ENCODE measurements at regions not wholly inside any gene's neighbourhood (a gene's known extent, or its start where the extent isn't known, plus 50 kb on each side); places are given as distances from the start of the nearest gene placed in this dataset.

DNA sequence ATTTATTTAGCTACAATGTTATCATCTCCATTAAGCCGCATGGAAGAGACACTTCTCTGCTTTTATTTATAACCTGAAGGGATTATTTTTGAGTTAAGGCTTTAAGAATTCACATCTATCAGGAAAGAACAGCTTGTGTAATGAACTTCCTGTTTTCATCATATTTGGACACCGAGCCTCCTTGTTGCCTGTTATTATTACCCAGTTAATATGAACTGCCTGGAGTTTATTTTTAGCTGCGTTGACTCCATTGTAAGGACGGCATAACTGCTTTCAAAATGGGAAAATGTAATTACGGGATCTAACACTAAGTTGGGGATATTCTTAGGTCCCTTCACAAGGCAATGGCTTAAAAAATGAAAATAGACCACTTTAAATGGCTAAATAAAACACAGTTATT is 89.0 kb upstream of the NR4A3 start:
- no peak for DNase-seq

DNA sequence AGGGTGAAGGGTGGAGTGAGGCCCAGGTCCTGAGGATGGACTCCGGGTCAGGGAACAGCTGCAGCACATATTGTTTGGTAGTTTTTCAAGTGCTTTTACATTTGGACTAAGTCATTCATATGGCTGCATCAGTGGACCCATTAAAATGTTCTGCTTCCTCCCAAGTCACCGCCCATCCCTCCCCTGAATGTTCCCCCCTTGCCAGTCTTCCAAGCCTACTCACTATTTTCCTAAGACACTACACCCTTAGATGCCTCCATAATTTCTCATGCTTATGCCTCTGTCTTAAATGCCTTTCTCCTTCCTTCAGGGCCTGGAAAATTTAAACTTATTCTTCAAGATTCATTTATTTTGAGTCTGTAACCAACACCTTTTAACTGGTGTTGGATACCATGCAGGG is 86.6 kb upstream of the NR4A3 start:
- no peak for DNase-seq

- no peak for DNase-seq
These were observed 85.4 kb upstream of the NR4A3 start for GRCh38 chr9:99736291-99736690.

DNA sequence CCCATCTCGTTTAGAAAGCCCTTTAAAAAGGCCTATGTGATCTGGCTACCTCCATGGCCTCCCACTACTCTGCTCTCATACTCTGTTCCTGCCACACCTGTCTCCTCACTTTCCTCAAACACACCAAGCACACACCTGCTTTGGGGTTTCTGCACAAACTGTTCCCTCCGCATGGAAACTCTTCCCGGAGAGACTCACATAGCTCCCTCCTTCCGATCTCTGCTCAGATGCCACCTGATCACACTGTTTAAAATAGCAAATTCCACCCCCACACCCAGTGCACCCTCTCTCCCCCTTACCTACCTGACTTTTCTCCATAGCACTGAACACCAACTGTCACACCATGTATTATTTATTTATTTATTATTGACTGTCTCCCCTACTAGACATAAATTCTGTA is 84.0 kb upstream of the NR4A3 start:
- DNase-seq: no peak

DNA sequence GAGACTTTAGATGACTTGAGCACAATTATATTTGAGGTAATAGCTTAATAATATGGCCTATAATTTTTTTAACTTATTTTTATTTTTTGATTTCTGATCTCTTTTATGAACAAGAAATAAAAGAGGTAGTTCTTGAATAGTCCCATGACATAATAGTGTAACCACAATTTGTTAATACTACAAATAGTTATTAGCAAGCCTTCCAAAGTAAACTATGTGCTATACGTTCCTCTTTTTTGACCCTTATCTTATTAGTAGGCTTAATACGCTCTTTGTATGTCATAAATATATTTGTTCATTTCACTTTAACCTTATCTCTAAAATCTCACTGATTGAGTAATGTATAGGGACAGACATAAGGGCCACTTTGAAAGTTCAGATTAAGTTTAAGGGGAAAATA is 78.7 kb upstream of the NR4A3 start:
- no peak for DNase-seq

DNA sequence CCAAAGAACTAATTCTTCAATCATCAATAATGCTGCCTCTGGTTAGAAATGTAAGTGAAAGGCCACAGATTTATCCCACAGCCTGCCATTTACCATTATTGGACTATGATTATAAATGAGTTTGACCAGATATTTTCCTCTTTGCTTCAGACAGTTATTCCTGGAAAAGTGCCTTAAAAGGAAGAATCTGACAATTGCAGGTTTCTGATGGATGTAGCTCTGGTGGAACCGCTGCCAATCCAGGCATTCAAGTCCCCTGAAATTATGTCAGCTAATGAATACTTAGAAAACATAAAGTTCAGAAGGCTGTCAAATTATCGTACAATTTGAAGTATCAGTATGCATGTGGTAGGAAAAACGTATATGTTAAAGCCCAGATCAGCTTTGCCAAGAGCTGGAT is 78.2 kb upstream of the NR4A3 start:
- no peak for DNase-seq

DNA sequence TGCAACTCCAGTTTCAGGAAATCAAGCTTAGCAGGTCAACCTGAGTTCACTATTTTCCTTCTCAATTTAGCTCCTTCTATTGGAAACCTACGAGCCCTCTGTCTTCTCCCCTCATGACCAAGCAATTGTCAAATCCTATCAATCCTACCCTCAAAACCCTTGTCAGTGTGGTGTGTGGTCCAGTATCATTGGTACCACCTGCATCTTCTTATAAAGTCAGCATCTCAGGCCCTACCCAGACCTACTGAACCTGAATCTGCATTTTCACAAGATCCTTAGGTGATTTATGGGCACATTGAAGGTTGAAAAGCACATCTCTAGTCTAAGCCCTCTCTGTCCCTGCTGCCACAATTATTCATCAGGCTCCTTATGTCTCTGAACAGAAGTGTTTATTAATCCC is 77.6 kb upstream of the NR4A3 start:
- DNase-seq: no peak

DNA sequence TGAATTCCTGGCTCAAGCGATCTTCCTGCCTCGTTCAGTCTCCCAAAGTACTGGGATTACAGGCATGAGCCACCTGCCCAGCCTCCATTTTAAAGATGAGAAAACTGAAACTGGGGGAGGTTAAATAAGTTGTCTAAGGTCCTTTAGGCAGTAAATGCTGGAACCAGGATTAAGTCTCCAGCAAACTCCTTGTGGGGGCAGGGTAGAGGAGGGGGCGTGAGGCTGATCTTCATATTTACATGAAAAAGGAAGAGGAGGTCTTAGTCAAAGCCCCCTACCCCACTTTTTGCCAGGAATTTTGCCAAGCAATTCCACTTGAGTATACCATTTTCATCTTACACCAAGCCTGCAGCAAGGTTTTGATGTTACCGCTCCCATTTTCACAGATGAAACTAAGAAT is 76.6 kb upstream of the NR4A3 start:
- DNase-seq: no peak

- DNase-seq: no peak
These were observed 75.3 kb upstream of the NR4A3 start for GRCh38 chr9:99746406-99746805.

DNA sequence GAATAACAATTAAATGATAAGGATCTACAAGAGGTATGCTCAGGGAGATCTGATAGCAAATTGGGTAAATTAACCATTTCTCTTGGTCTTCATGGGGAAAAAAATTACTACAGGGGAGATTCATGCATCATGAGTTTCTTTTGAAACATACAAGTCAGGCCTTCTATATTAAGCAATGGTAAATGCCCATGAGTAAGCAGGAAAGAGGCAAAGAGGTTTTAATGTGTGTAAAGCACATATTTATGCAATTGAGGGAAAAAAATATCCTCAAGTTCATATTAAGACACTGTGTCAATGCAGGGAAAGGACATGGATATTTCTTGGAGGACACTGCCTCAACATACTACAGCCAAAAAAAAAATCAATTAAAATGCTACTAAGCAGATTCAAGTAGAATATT is 73.4 kb upstream of the NR4A3 start:
- DNase-seq: no peak

DNA sequence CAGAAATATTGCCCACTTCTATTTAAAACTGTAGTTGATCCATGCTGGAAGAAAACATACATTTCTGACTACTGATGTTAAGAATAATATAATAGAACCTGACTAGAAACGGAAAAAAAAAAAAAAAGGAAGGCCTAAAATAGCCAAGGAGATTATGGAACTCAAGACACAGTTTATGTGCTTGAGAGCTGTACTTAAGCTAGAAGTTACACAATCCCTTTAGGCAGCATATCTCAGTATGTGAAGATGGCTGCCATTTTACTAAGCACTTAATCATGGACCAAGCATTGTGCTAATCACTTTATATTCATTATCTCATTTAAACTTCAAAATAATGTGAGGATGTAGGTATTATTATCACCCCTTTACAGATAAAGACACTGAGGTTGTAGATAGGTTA is 73.0 kb upstream of the NR4A3 start:
- DNase-seq: no peak

DNA sequence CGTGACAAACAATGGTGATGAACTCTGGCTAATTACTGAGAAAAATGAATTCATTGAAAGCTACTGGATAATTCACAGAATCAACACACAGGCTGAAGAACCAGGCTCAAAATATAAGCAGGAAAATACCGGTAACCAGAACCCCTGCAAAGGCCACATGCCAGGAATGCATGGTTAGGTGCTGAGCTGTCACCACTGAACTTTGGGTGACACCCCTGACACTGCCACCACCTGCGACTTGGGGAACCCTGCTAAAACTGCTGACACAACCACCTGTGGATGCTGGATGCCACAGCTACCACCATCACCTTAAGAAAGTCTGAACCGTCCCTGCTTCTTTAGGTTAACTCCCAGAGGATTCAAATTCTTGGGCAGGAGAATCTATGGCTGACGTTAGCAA is 72.0 kb upstream of the NR4A3 start:
- DNase-seq: no peak

- DNase-seq: no peak
These were observed 71.2 kb upstream of the NR4A3 start for GRCh38 chr9:99750526-99750925.

DNA sequence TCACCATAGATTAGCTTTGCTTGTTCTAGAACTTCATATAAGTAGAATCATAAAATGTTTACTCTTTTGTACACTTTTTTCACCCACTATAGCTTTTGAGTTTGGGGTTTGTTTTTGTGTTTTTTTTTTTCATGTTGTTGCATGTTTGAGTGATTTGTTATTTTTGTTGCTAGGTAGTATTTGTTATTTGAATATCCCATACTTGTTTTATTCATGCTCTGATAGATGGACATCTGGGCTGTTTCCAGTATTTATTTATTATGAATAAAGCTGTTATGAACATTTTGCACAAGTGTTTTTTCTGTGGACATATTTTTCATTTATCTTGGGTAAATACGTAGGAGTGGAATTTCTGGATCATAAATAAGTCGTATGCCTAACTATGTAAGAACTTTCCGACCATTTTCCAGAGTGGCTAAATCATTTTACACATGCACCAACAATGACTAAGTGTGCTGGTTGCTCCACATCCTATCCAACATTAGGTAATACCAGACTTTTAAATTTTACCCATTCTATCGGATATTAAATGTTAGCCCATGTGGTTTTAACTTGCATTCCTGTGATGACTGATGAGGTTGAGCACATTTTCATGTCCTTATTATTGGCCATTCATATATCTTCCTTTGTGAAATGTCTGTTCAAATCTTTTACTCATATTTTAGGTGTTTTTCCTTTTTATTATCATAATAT is 69.1 kb upstream of the NR4A3 start:
- no peak for DNase-seq

DNA sequence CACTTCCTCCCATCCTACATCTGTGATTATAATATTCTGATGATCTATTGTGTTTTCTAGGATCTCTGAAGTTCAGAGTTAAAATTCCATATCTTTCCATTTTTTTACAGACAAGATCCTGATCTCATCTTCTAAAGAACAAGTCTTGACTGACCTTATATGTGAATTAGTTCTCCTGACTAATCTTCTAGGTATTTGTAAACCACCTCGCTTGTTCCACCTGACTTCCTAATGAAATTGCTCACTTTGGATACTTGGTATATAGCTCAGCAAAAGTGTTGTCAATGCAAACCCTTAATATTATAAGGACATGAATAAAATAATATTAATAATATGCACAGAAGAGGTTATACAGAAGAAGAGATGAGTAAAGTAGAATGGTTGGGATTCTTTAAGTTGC is 68.2 kb upstream of the NR4A3 start:
- DNase-seq: no peak

DNA sequence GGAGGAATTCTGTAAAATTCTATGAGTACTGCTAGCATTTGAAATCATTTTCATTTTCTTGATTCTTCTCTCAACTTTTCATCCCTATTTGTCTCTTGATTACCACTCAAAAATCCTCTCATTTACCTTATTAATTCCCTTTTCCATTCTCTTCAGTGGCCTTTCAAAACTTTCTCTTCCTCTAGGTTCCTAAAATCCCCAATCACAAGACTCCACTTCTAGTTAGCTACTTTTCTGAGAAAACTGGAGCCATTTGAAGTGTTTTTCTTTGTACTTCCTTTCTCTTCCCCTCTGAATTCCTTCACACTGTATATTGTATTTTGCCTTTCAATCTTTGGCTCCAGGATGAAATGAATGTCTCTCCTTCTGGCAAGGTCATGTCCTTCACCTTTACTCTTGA is 61.3 kb upstream of the NR4A3 start:
- no peak for DNase-seq

DNA sequence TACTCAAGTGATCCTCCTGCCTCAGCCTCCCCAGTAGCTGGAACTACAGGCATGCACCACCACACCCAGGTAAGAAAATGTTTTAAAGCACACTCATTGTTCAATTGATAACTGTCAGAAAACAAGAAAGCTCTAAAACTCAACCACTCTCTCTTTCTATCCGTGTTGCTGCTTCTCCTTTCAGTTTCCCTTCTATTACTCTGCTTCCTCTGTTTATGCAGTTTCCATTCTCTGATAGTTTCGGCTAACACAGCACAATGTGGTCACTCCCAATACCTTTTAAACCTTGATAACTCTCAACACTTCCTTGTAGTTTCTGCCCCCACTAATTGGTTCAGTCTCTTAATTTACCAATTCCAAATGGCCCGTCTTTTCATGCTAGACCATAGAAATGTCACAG is 59.2 kb upstream of the NR4A3 start:
- no peak for DNase-seq

All from islet precursor cell (in vitro differentiated cells).